ENCODE measurements at regions not wholly inside any gene's neighbourhood (a gene's known extent, or its start where the extent isn't known, plus 50 kb on each side); places are given as distances from the start of the nearest gene placed in this dataset.
"Not testable (repeated sequence)": the region's sequence is repeated elsewhere in the genome, so short reads cannot be mapped to it uniquely, and the experiment has no call there.

GRCh38 chr1:25011275-25011674, 81.2 kb upstream of the RUNX3 start:
- no peak overlapping the region for H3K4me3 ChIP-seq (ENCODE audit: low read length)
- H3K27ac ChIP-seq (ENCODE audit: low read depth, low read length): no peak overlapping the region
- no peaks in the 10 kb centered on the region for H3K79me2 ChIP-seq (ENCODE audit: control insufficient read depth, low read length)
- no peak overlapping the region for H3K4me2 ChIP-seq (ENCODE audit: low read length)
- TF ChIP-seq EZH2phosphoT487 (IDR thresholded peaks at IDR 0.05; ENCODE audit: borderline replicate concordance, low read length): no peak
- TF ChIP-seq, protein P1, sequence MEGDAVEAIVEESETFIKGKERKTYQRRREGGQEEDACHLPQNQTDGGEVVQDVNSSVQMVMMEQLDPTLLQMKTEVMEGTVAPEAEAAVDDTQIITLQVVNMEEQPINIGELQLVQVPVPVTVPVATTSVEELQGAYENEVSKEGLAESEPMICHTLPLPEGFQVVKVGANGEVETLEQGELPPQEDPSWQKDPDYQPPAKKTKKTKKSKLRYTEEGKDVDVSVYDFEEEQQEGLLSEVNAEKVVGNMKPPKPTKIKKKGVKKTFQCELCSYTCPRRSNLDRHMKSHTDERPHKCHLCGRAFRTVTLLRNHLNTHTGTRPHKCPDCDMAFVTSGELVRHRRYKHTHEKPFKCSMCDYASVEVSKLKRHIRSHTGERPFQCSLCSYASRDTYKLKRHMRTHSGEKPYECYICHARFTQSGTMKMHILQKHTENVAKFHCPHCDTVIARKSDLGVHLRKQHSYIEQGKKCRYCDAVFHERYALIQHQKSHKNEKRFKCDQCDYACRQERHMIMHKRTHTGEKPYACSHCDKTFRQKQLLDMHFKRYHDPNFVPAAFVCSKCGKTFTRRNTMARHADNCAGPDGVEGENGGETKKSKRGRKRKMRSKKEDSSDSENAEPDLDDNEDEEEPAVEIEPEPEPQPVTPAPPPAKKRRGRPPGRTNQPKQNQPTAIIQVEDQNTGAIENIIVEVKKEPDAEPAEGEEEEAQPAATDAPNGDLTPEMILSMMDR (IDR thresholded peaks at IDR 0.05; ENCODE audit: low read depth, low read length, poor library complexity, severe bottlenecking): no peak
- no peaks in the 10 kb centered on the region for H3K9me2 ChIP-seq (replicated peaks; ENCODE audit: control insufficient read depth, low read length)
- H3K9me3 ChIP-seq (ENCODE audit: control insufficient read depth, insufficient read depth, low read length): no peaks in the 10 kb centered on the region
- no peaks in the 10 kb centered on the region for H3K4me1 ChIP-seq (ENCODE audit: control insufficient read depth, low read length)
- no peaks in the 10 kb centered on the region for H4K20me1 ChIP-seq (ENCODE audit: control insufficient read depth, insufficient read depth, low read depth, low read length)
- no peaks in the 10 kb centered on the region for H3K27me3 ChIP-seq (ENCODE audit: control insufficient read depth, low read length)
- 0 out of 2 replicates have a peak, but pooled peaks cover 4% of the 10 kb centered on the region for H3F3A ChIP-seq (ENCODE audit: control insufficient read depth, insufficient read depth)
- no peaks in the 10 kb centered on the region for H3K36me3 ChIP-seq (ENCODE audit: control insufficient read depth, low read length)

DNA sequence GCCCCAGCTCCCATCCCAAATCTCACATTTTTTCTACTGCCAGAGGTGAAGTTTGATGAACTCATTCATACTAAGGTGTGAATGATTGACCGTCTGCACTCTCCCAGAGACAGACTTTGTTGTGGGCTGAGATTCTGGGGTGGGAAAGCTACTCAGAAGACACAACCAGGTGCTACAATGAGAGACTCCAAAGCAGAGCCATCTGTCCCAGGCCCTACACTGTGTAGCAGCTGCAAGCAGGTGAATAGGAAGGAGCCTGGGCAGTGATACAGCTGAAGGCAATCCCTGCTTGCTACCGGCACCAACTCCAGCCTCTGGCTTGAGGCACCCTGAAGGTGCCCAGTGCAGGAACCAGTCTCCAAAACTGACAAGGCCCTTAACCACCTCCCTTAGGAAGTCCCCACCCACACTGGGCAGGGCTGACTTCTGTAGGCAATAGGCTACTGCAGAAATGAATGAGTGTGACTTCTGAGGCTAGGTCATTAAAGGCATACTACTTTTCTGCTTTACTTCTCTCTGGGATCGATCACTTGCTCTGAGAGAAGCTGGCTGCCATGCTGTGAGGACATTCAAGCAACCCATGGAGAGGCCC, 79.7 kb upstream of the RUNX3 start:
- Histone ChIP-seq H3K4me1 (ENCODE audit: control insufficient read depth, low read length) (no peaks in the 10 kb centered on the region), H3F3A (ENCODE audit: control insufficient read depth, insufficient read depth) (0 out of 2 replicates have a peak, but pooled peaks cover 4% of the 10 kb centered on the region), H3K36me3 (ENCODE audit: control insufficient read depth, low read length) (no peaks in the 10 kb centered on the region), H3K4me2 (ENCODE audit: low read length) (no peak overlapping the region), H3K79me2 (ENCODE audit: control insufficient read depth, low read length) (no peaks in the 10 kb centered on the region), H3K4me3 (ENCODE audit: low read length) (no peak overlapping the region), H3K9me2 (replicated peaks; ENCODE audit: control insufficient read depth, low read length) (no peaks in the 10 kb centered on the region), H4K20me1 (ENCODE audit: control insufficient read depth, insufficient read depth, low read depth, low read length) (no peaks in the 10 kb centered on the region), H3K27ac (ENCODE audit: low read depth, low read length) (no peak overlapping the region), H3K27me3 (ENCODE audit: control insufficient read depth, low read length) (no peaks in the 10 kb centered on the region), H3K9me3 (ENCODE audit: control insufficient read depth, insufficient read depth, low read length) (no peaks in the 10 kb centered on the region)
- TF ChIP-seq, protein P1 (IDR thresholded peaks at IDR 0.05; ENCODE audit: low read depth, low read length, poor library complexity, severe bottlenecking): no peak
- no peak for TF ChIP-seq EZH2phosphoT487 (IDR thresholded peaks at IDR 0.05; ENCODE audit: borderline replicate concordance, low read length)

DNA sequence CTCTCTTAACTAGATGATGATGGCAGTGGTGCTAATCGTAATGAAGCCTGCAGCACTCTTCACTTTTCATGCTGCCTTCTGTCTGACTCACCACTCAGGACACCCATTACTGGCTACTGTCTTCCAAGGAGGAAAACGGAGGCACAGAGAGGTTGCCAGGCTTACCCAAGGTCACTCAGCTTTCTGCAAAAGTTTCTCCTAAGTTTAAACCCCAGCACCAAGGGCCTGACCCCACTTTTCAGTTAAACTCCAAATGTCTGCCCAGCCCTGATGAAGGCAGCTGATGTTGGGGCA, 78.1 kb upstream of the RUNX3 start:
- TF ChIP-seq, protein P1 (IDR thresholded peaks at IDR 0.05; ENCODE audit: low read depth, low read length, poor library complexity, severe bottlenecking): no peak
- TF ChIP-seq EZH2phosphoT487 (IDR thresholded peaks at IDR 0.05; ENCODE audit: borderline replicate concordance, low read length): no peak

DNA sequence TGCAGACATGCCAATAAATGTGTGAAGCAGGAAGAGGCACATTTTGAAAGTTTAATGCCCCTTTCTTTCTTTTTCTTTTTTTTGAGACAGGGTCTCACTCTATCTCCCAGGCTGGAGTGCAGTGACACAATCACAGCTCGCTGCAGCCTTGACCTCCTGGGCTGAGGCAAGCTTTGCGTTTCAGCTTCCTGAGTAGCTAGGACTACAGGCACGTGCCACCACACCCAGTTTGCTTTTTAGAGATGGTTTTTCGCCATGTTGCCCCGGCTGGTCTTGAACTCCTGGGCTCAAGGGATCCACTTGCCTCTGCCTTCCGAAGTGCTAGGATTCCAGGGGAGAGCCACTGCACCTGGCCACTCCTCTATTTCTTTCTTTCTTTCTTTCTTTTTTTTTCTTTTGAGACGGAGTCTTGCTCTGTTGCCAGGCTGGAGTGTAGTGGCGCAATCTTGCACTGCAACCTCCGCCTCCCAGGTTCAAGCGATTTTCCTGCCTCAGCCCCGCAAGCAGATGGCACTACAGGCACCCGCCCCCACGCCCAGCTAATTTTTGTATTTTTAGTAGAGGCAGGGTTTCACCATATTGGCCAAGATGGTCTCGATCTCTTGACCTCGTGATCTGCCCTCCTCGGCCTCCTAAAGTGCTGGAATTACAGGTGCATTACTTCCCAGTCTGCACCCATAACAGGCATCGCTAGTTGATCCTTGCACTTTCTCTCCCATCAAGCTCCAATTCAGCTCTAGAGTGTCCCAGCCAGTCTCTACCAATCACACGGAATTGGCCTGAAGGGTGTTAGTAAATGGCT, 77.5 kb upstream of the RUNX3 start:
- not testable (repeated sequence) for H3K79me2 ChIP-seq (ENCODE audit: control insufficient read depth, low read length); H3K9me3 ChIP-seq (ENCODE audit: control insufficient read depth, insufficient read depth, low read length); H3K36me3 ChIP-seq (ENCODE audit: control insufficient read depth, low read length); H3K27me3 ChIP-seq (ENCODE audit: control insufficient read depth, low read length); H3K4me2 ChIP-seq (ENCODE audit: low read length); H3K9me2 ChIP-seq (replicated peaks; ENCODE audit: control insufficient read depth, low read length); H3F3A ChIP-seq (ENCODE audit: control insufficient read depth, insufficient read depth); H3K27ac ChIP-seq (ENCODE audit: low read depth, low read length); H4K20me1 ChIP-seq (ENCODE audit: control insufficient read depth, insufficient read depth, low read depth, low read length); H3K4me1 ChIP-seq (ENCODE audit: control insufficient read depth, low read length); H3K4me3 ChIP-seq (ENCODE audit: low read length)

More for the DNA sequence above, 78.1 kb upstream of the RUNX3 start:
- Histone ChIP-seq H4K20me1 (ENCODE audit: control insufficient read depth, insufficient read depth, low read depth, low read length) (no peaks in the 10 kb centered on the region), H3K4me2 (ENCODE audit: low read length) (no peak overlapping the region), H3K27ac (ENCODE audit: low read depth, low read length) (no peak overlapping the region), H3K9me2 (replicated peaks; ENCODE audit: control insufficient read depth, low read length) (no peaks in the 10 kb centered on the region), H3K79me2 (ENCODE audit: control insufficient read depth, low read length) (no peaks in the 10 kb centered on the region), H3K36me3 (ENCODE audit: control insufficient read depth, low read length) (no peaks in the 10 kb centered on the region), H3F3A (ENCODE audit: control insufficient read depth, insufficient read depth) (0 out of 2 replicates have a peak, but pooled peaks cover 4% of the 10 kb centered on the region), H3K4me3 (ENCODE audit: low read length) (no peak overlapping the region), H3K9me3 (ENCODE audit: control insufficient read depth, insufficient read depth, low read length) (no peaks in the 10 kb centered on the region), H3K4me1 (ENCODE audit: control insufficient read depth, low read length) (no peaks in the 10 kb centered on the region), H3K27me3 (ENCODE audit: control insufficient read depth, low read length) (no peaks in the 10 kb centered on the region)

Measured in DOHH2 (cell line).